RWPE2 (cell line): ENCODE measurements at regions not wholly inside any gene's neighbourhood (a gene's known extent, or its start where the extent isn't known, plus 50 kb on each side); places are given as distances from the start of the nearest gene placed in this dataset.

Experiments used
- ATAC-seq: fragments of 200-7000 bp; cut with Tn5 transposase; 3 replicates; pipeline ENCODE4 v1.9.1; 2021; ENCODE audit warnings: low read depth
- DNase-seq: peaks from one replicate; pipeline ENCODE4 v3.0.0-alpha.2; 2020; ENCODE audit warnings: low spot score
- H3K27ac ChIP-seq: fragments of 450-650 bp; 2 replicates; pipeline ENCODE4 v1.5.1; 2017; ENCODE audit warnings: mild to moderate bottlenecking; ENCODE audit not compliant: poor library complexity, severe bottlenecking
- H3K27me3 ChIP-seq: fragments of 250-450 bp; sonication (Bioruptor Pico); 2 replicates; pipeline ENCODE4 v1.5.1; 2021; ENCODE audit warnings: mild to moderate bottlenecking, moderate library complexity; ENCODE audit not compliant: insufficient read depth, poor library complexity, severe bottlenecking
- H3K36me3 ChIP-seq: fragments of 250-450 bp; sonication (Bioruptor Pico); 2 replicates; pipeline ENCODE4 v1.5.1; 2020; ENCODE audit warnings: low read depth, mild to moderate bottlenecking, moderate library complexity
- H3K4me1 ChIP-seq: fragments of 250-450 bp; sonication (Bioruptor Pico); 2 replicates; pipeline ENCODE4 v1.5.1; 2021; ENCODE audit warnings: mild to moderate bottlenecking, moderate library complexity; ENCODE audit not compliant: insufficient read depth, poor library complexity, severe bottlenecking
- H3K4me3 ChIP-seq: fragments of 250-450 bp; sonication (Bioruptor Pico); 2 replicates; pipeline ENCODE4 v1.5.1; 2021; ENCODE audit warnings: mild to moderate bottlenecking, moderate library complexity; ENCODE audit not compliant: severe bottlenecking
- H3K9me3 ChIP-seq: fragments of 250-450 bp; sonication (Bioruptor Pico); 2 replicates; pipeline ENCODE4 v1.5.1; 2021; ENCODE audit warnings: mild to moderate bottlenecking, moderate library complexity; ENCODE audit not compliant: severe bottlenecking
- TF ChIP-seq, protein P1 (sequence below): fragments of 450-650 bp; IDR thresholded peaks from one replicate; pipeline ENCODE4 v1.5.1; 2017; ENCODE audit warnings: mild to moderate bottlenecking, moderate library complexity; ENCODE audit not compliant: poor library complexity, severe bottlenecking

GRCh38 chr15:38091078-38091645 is 156.7 kb downstream of the TMCO5A start:
- H3K27ac ChIP-seq, result no peak overlapping the region
- no peaks in the 10 kb centered on the region for H3K36me3 ChIP-seq
- H3K27me3 ChIP-seq, result no peaks in the 10 kb centered on the region
- H3K4me3 ChIP-seq, result no peak overlapping the region
- H3K9me3 ChIP-seq, result no peaks in the 10 kb centered on the region
- no peaks in the 10 kb centered on the region for H3K4me1 ChIP-seq
- ATAC-seq (no peak), DNase-seq (no peak)
- TF ChIP-seq, protein P1, sequence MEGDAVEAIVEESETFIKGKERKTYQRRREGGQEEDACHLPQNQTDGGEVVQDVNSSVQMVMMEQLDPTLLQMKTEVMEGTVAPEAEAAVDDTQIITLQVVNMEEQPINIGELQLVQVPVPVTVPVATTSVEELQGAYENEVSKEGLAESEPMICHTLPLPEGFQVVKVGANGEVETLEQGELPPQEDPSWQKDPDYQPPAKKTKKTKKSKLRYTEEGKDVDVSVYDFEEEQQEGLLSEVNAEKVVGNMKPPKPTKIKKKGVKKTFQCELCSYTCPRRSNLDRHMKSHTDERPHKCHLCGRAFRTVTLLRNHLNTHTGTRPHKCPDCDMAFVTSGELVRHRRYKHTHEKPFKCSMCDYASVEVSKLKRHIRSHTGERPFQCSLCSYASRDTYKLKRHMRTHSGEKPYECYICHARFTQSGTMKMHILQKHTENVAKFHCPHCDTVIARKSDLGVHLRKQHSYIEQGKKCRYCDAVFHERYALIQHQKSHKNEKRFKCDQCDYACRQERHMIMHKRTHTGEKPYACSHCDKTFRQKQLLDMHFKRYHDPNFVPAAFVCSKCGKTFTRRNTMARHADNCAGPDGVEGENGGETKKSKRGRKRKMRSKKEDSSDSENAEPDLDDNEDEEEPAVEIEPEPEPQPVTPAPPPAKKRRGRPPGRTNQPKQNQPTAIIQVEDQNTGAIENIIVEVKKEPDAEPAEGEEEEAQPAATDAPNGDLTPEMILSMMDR, result no peak

GRCh38 chr15:38093931-38094330 is 158.7 kb upstream of the SPRED1 start:
- no peak for DNase-seq
- Histone ChIP-seq H3K27ac (no peak overlapping the region), H3K4me1 (no peaks in the 10 kb centered on the region), H3K36me3 (no peaks in the 10 kb centered on the region), H3K27me3 (no peaks in the 10 kb centered on the region), H3K4me3 (no peak overlapping the region), H3K9me3 (peaks cover 2% of the 10 kb centered on the region)
- TF ChIP-seq, protein P1, result no peak
- ATAC-seq, result no peak

GRCh38 chr15:38102972-38103371 is 149.7 kb upstream of the SPRED1 start:
- ATAC-seq, result no peak
- no peak for DNase-seq
- H3K4me3 ChIP-seq, result no peak overlapping the region
- no peaks in the 10 kb centered on the region for H3K9me3 ChIP-seq
- no peaks in the 10 kb centered on the region for H3K27me3 ChIP-seq
- no peaks in the 10 kb centered on the region for H3K36me3 ChIP-seq
- H3K4me1 ChIP-seq, result no peaks in the 10 kb centered on the region
- H3K27ac ChIP-seq, result no peak overlapping the region
- TF ChIP-seq, protein P1, result no peak

GRCh38 chr15:38103564-38103963 is 149.1 kb upstream of the SPRED1 start:
- Histone ChIP-seq H3K4me3 (no peak overlapping the region), H3K27me3 (no peaks in the 10 kb centered on the region), H3K36me3 (no peaks in the 10 kb centered on the region), H3K4me1 (no peaks in the 10 kb centered on the region), H3K9me3 (no peaks in the 10 kb centered on the region), H3K27ac (no peak overlapping the region)
- TF ChIP-seq, protein P1, result no peak
- ATAC-seq (no peak), DNase-seq (no peak)

- no peaks in the 10 kb centered on the region for H3K4me1 ChIP-seq
- TF ChIP-seq, protein P1, result no peak
- no peaks in the 10 kb centered on the region for H3K9me3 ChIP-seq
- H3K27ac ChIP-seq, result no peak overlapping the region
- no peak overlapping the region for H3K4me3 ChIP-seq
- no peak for ATAC-seq
- H3K27me3 ChIP-seq, result no peaks in the 10 kb centered on the region
- no peak for DNase-seq
- H3K36me3 ChIP-seq, result no peaks in the 10 kb centered on the region
These were observed 141.6 kb upstream of the SPRED1 start for GRCh38 chr15:38111070-38111469.
